GM18507 (cell line): ENCODE measurements at regions not wholly inside any gene's neighbourhood (a gene's known extent, or its start where the extent isn't known, plus 50 kb on each side); places are given as distances from the start of the nearest gene placed in this dataset.

Experiments used
- DNase-seq: peaks from one replicate; pipeline ENCODE4 v3.0.0; 2011; ENCODE audit warnings: low read depth; ENCODE audit not compliant: insufficient read length; ENCODE audit errors: extremely low spot score
- FAIRE-seq: peaks from 2 replicates; lab custom pipeline; 2011; peaks lifted over from hg19 to GRCh38; lab: Jason Lieb, UNC

- DNase-seq (no peak), FAIRE-seq (no peak)
Observed at GRCh38 chr3:127141921-127142730, 50.8 kb upstream of the PRR23E start.
